COLO668 (cell line): ENCODE measurements at regions not wholly inside any gene's neighbourhood (a gene's known extent, or its start where the extent isn't known, plus 50 kb on each side); places are given as distances from the start of the nearest gene placed in this dataset.

ENCODE experiments used
- DNase-seq: peaks from one replicate; lab custom pipeline; 2025; ENCODE audit not compliant: unreplicated experiment; lab: John Stamatoyannopoulos, UW

- DNase-seq, result no peak
Measured at GRCh38 chr2:52882974-52883373, 884.6 kb upstream of the CHAC2 start.

GRCh38 chr2:52881606-52882005 lies 886.0 kb upstream of the CHAC2 start:
- no peak for DNase-seq

- DNase-seq, result no peak
Measured at GRCh38 chr2:52880872-52881271, 886.7 kb upstream of the CHAC2 start.

GRCh38 chr2:52879561-52879960 lies 888.0 kb upstream of the CHAC2 start:
- no peak for DNase-seq

- DNase-seq, result no peak
Measured at GRCh38 chr2:52877703-52878102, 889.9 kb upstream of the CHAC2 start.

GRCh38 chr2:52874466-52875106 lies 893.0 kb upstream of the CHAC2 start:
- no peak for DNase-seq

- no peak for DNase-seq
Measured at GRCh38 chr2:52862801-52863200, 904.8 kb upstream of the CHAC2 start.

GRCh38 chr2:52861596-52861995 lies 906.0 kb upstream of the CHAC2 start:
- no peak for DNase-seq

GRCh38 chr2:52859065-52859464 lies 908.5 kb upstream of the CHAC2 start:
- DNase-seq, result no peak

GRCh38 chr2:52857722-52858121 lies 909.9 kb upstream of the CHAC2 start:
- no peak for DNase-seq

- no peak for DNase-seq
Measured at GRCh38 chr2:52852006-52852405, 915.6 kb upstream of the CHAC2 start.

- DNase-seq, result no peak
Measured at GRCh38 chr2:52844701-52845423, 922.7 kb upstream of the CHAC2 start.

- no peak for DNase-seq
Measured at GRCh38 chr2:52835909-52836308, 931.7 kb upstream of the CHAC2 start.

GRCh38 chr2:52831216-52831615 lies 936.4 kb upstream of the CHAC2 start:
- DNase-seq, result no peak

- no peak for DNase-seq
Measured at GRCh38 chr2:52828112-52828511, 939.5 kb upstream of the CHAC2 start.

GRCh38 chr2:52821631-52822030 lies 946.0 kb upstream of the CHAC2 start:
- no peak for DNase-seq

GRCh38 chr2:52818958-52819357 lies 948.6 kb upstream of the CHAC2 start:
- no peak for DNase-seq

- no peak for DNase-seq
Measured at GRCh38 chr2:52810460-52810859, 957.1 kb upstream of the CHAC2 start.

- DNase-seq, result no peak
Measured at GRCh38 chr2:52805901-52806410, 961.6 kb upstream of the CHAC2 start.

- DNase-seq, result no peak
Measured at GRCh38 chr2:52794581-52794980, 973.0 kb upstream of the CHAC2 start.

- no peak for DNase-seq
Measured at GRCh38 chr2:52779446-52779845, 988.2 kb upstream of the CHAC2 start.

- no peak for DNase-seq
Measured at GRCh38 chr2:52776571-52776970, 991.0 kb upstream of the CHAC2 start.

GRCh38 chr2:52775674-52776073 lies 991.9 kb upstream of the CHAC2 start:
- no peak for DNase-seq
